GM23338 (cell line): ENCODE measurements at regions not wholly inside any gene's neighbourhood (a gene's known extent, or its start where the extent isn't known, plus 50 kb on each side); places are given as distances from the start of the nearest gene placed in this dataset.

Experiments
- CREB1 ChIP-seq: fragments of 250-450 bp; sonication (Bioruptor Pico); IDR thresholded peaks from 2 replicates; pipeline ENCODE4 v1.5.0; 2020; ENCODE audit warnings: low read depth, mild to moderate bottlenecking, moderate library complexity
- CTCF ChIP-seq, 2 experiments: fragments of 200-600 bp in 1 of 2; sonication (generic) in 1 of 2; conservative IDR thresholded peaks; 2 replicates each; pipeline versions ENCODE4 v1.5.1 to v1.6.1; 2016 to 2017; ENCODE audit warnings: antibody characterized with exemption in 2 of 2, low read depth in 2 of 2, mild to moderate bottlenecking in 2 of 2, moderate library complexity in 1 of 2
- ETS1 ChIP-seq: IDR thresholded peaks from 2 replicates; pipeline ENCODE4 v1.6.1; 2016; ENCODE audit warnings: antibody characterized with exemption
- EZH2 ChIP-seq: fragments of 200-600 bp; sonication (generic); IDR thresholded peaks from one replicate; pipeline ENCODE4 v1.8.0; 2017; ENCODE audit warnings: antibody characterized with exemption, mild to moderate bottlenecking, low read depth; ENCODE audit not compliant: unreplicated experiment
- EZH2phosphoT487 ChIP-seq: fragments of 200-600 bp; sonication (generic); IDR thresholded peaks from one replicate; pipeline ENCODE4 v1.8.1; 2018; ENCODE audit warnings: antibody characterized with exemption; ENCODE audit not compliant: unreplicated experiment
- JUNB ChIP-seq: IDR thresholded peaks from one replicate; pipeline ENCODE4 v1.6.1; 2016; ENCODE audit warnings: antibody characterized with exemption; ENCODE audit not compliant: unreplicated experiment
- NANOG ChIP-seq: IDR thresholded peaks from 2 replicates; pipeline ENCODE4 v1.6.1; 2016; ENCODE audit warnings: antibody characterized with exemption, borderline replicate concordance
- POLR2AphosphoS5 ChIP-seq: IDR thresholded peaks from 2 replicates; pipeline ENCODE4 v1.6.1; 2016; ENCODE audit warnings: antibody characterized with exemption, low read depth
- REST ChIP-seq: IDR thresholded peaks from one replicate; pipeline ENCODE4 v1.6.1; 2018; ENCODE audit warnings: antibody characterized with exemption; ENCODE audit not compliant: unreplicated experiment
- STAT1 ChIP-seq: IDR thresholded peaks from one replicate; pipeline ENCODE4 v1.6.1; 2016; ENCODE audit warnings: antibody characterized with exemption; ENCODE audit not compliant: unreplicated experiment
- ZNF114 ChIP-seq: fragments of 250-450 bp; sonication (Bioruptor Pico); IDR thresholded peaks from 2 replicates; pipeline ENCODE4 v1.5.0; 2020; ENCODE audit warnings: mild to moderate bottlenecking, moderate library complexity
- ZNF331 ChIP-seq: fragments of 250-450 bp; sonication (Bioruptor Pico); IDR thresholded peaks from 2 replicates; pipeline ENCODE4 v1.5.0; 2020; ENCODE audit warnings: low read depth, mild to moderate bottlenecking, moderate library complexity
- ZNF462 ChIP-seq: fragments of 250-450 bp; sonication (Bioruptor Pico); IDR thresholded peaks from 2 replicates; pipeline ENCODE4 v1.5.0; 2020; ENCODE audit warnings: mild to moderate bottlenecking, moderate library complexity

- TF ChIP-seq CTCF (conservative IDR thresholded peaks at IDR 0.05; ENCODE audit: low read depth in 2 of 2) = no peak
- TF ChIP-seq EZH2 = no peak
- no peak for TF ChIP-seq EZH2phosphoT487
- TF ChIP-seq POLR2AphosphoS5 = no peak
- TF ChIP-seq CREB1 (CRISPR knock-in tag) = no peak
- TF ChIP-seq REST = no peak
- no peak for TF ChIP-seq JUNB
- no peak for TF ChIP-seq ETS1
- no peak for TF ChIP-seq ZNF462
- TF ChIP-seq ZNF331 (CRISPR knock-in tag) = no peak
- no peak for TF ChIP-seq NANOG
- TF ChIP-seq STAT1 = no peak
- no peak for TF ChIP-seq ZNF114 (CRISPR knock-in tag)
Observed at GRCh38 chr4:66636349-66636748, 909.0 kb downstream of the CENPC start.
